Spleen (tissue), 11 donors: ENCODE measurements at regions not wholly inside any gene's neighbourhood (a gene's known extent, or its start where the extent isn't known, plus 50 kb on each side); places are given as distances from the start of the nearest gene placed in this dataset.

Source experiments
- DNase-seq: peaks from one replicate; pipeline ENCODE4 v3.0.0-alpha.2; 2020
- H3K27ac ChIP-seq, 8 donors: fragments of 200-600 bp; sonication (generic) in 7 of 8; 1 replicate in 4 of 8; 2 replicates in 4 of 8; pipeline versions ENCODE4 v1.5.0 to v1.8.0; 2016 to 2021; ENCODE audit warnings: inconsistent platforms in 4 of 8, mild to moderate bottlenecking in 4 of 8, moderate library complexity in 1 of 8
- H3K27me3 ChIP-seq, 7 donors: fragments of 200-600 bp; sonication (generic) in 6 of 7; replicated peaks in 1 of 7; 1 replicate in 4 of 7; 2 replicates in 3 of 7; pipeline versions ENCODE4 v1.5.0 to v1.8.0; 2016 to 2021; ENCODE audit warnings: inconsistent platforms in 3 of 7, mild to moderate bottlenecking in 1 of 7
- H3K36me3 ChIP-seq, 6 donors: fragments of 200-600 bp; sonication (generic) in 5 of 6; 1 replicate in 4 of 6; 2 replicates in 2 of 6; pipeline versions ENCODE4 v1.5.0 to v1.8.0; 2016 to 2021; ENCODE audit warnings: inconsistent platforms in 2 of 6
- H3K4me1 ChIP-seq, 6 donors: fragments of 200-600 bp; sonication (generic) in 5 of 6; 1 replicate in 3 of 6; 2 replicates in 3 of 6; pipeline versions ENCODE4 v1.5.0 to v1.8.0; 2016 to 2021; ENCODE audit warnings: inconsistent platforms in 3 of 6
- H3K4me3 ChIP-seq, 8 donors: fragments of 200-600 bp; sonication (generic) in 7 of 8; 1 replicate in 4 of 8; 2 replicates in 4 of 8; pipeline versions ENCODE4 v1.5.0 to v1.8.0; 2016 to 2021; ENCODE audit warnings: inconsistent platforms in 4 of 8, mild to moderate bottlenecking in 4 of 8, moderate library complexity in 2 of 8
- H3K9me3 ChIP-seq, 8 donors: fragments of 200-600 bp; sonication (generic) in 7 of 8; 1 replicate in 4 of 8; 2 replicates in 4 of 8; pipeline versions ENCODE4 v1.5.0 to v1.8.0; 2016 to 2021; ENCODE audit warnings: inconsistent platforms in 4 of 8
- POLR2A ChIP-seq, 3 donors: fragments of 450-650 bp; IDR thresholded peaks; one replicate each; pipeline ENCODE4 v1.5.1; 2017; ENCODE audit warnings: antibody characterized with exemption in 3 of 3, mild to moderate bottlenecking in 1 of 3
- POLR2AphosphoS5 ChIP-seq, 3 donors: sonication (generic); formaldehyde crosslinking; IDR thresholded peaks; one replicate each; pipeline ENCODE4 v1.5.1; 2017; ENCODE audit warnings: antibody characterized with exemption in 3 of 3
- WGBS, 5 donors: extraction: QIAGEN DNeasy Blood & Tissue Kit in 3 of 5; methylation state at CpG; one replicate each; pipeline versions ENCODE4 v1.1.5 to v1.1.7; 2013 to 2018; 5-methylcytosine and 5-hydroxymethylcytosine counted together
- intact Hi-C: fragments of 100-400 bp; cut with DNase I; formaldehyde crosslinking; loops from one replicate; pipeline ENCODE4 v1.15.0; 2023; ENCODE audit warnings: low total_unique reads
- TF ChIP-seq, protein P1 (sequence below), 11 experiments: fragments of 200-600 bp in 7 of 11; fragments of 450-650 bp in 4 of 11; sonication (generic) in 4 of 11; IDR thresholded peaks in 8 of 11; conservative IDR thresholded peaks in 3 of 11; 1 replicate in 7 of 11; 2 replicates in 4 of 11; pipeline versions ENCODE4 v1.4.0 to v1.8.0; 2016 to 2021; ENCODE audit warnings: antibody characterized with exemption in 11 of 11, inconsistent platforms in 4 of 11, mild to moderate bottlenecking in 1 of 11
- donor health status: healthy with polysubstance abuse.
- donor health status: DM: no; HTN: no; CAD: no; lungs with moderate emphysema.
- donor health status: DM: no; HTN: no; CAD: no.
- donor health status: Bipolar disorder and iron deficiency.
- donor health status: healthy.
- donor health status: DM: no; HTN: no; CAD: no.
- donor health status: DM: yes; HTN: yes; CAD: no.

DNA sequence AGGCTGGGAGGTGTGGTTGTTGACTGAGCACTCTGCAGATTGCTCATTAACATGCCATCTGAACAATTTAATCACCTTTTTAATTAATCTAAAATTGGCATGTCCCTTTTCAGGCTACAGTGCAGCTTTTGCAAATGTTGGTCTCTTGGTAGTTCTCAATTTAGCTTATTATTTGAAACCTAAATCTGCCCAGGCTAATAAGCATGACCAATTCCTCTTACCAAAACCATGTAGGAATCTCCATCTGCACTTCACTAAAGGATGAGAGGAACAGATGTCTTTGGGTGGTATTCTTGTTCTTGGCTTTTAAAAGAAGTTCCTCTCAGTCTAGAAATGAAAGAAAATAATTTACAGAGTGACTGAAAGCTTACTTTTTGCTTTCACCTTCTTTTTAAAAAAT, 190.1 kb upstream of the RMST start:
- intact Hi-C loops, result no loop called here
- TF ChIP-seq, protein P1, sequence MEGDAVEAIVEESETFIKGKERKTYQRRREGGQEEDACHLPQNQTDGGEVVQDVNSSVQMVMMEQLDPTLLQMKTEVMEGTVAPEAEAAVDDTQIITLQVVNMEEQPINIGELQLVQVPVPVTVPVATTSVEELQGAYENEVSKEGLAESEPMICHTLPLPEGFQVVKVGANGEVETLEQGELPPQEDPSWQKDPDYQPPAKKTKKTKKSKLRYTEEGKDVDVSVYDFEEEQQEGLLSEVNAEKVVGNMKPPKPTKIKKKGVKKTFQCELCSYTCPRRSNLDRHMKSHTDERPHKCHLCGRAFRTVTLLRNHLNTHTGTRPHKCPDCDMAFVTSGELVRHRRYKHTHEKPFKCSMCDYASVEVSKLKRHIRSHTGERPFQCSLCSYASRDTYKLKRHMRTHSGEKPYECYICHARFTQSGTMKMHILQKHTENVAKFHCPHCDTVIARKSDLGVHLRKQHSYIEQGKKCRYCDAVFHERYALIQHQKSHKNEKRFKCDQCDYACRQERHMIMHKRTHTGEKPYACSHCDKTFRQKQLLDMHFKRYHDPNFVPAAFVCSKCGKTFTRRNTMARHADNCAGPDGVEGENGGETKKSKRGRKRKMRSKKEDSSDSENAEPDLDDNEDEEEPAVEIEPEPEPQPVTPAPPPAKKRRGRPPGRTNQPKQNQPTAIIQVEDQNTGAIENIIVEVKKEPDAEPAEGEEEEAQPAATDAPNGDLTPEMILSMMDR (IDR thresholded peaks at IDR 0.05 in 8 of 11, conservative IDR thresholded peaks at IDR 0.05 in 3 of 11), result no peak
- TF ChIP-seq POLR2A (IDR thresholded peaks at IDR 0.05) (no peak), POLR2AphosphoS5 (IDR thresholded peaks at IDR 0.05) (no peak)
- peaks cover 0 to 19% (median 10%) of the 10 kb centered on the region in 8 donors for H3K9me3 ChIP-seq
- DNase-seq, result no peak
- no peak overlapping the region for H3K4me3 ChIP-seq
- H3K36me3 ChIP-seq, result no peaks in the 10 kb centered on the region
- H3K27ac ChIP-seq, result no peak overlapping the region
- no peaks in the 10 kb centered on the region for H3K4me1 ChIP-seq
- H3K27me3 ChIP-seq, result peaks cover 0 to 21% (median 0%) of the 10 kb centered on the region in 7 donors

DNA sequence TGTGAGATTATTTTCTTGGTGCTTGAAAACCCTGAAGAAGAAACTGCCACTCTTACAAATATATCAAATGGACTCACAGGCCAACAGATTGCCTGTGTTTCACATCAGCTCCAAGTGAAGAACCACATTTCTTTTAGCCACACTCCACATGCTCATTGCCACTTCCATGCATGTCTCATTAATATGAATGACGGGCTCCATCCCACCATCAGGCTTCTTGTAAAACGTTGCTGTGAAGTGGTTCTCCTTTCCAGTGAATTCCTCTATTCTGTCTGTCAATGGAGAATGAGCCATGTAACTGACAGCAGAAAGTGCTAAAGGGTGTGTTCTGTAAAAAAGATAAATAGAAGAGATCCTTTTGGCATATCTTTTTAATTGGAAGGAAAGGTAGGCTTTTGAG, 188.2 kb upstream of the RMST start:
- intact Hi-C loops, result no loop called here
- Histone ChIP-seq H3K9me3 (peaks cover 0 to 11% (median 6%) of the 10 kb centered on the region in 8 donors), H3K4me3 (no peak overlapping the region), H3K36me3 (no peaks in the 10 kb centered on the region), H3K4me1 (no peaks in the 10 kb centered on the region), H3K27ac (no peak overlapping the region), H3K27me3 (peaks cover 0 to 21% (median 0%) of the 10 kb centered on the region in 7 donors)
- DNase-seq, result no peak
- WGBS, 5 donors, result 40 to 53% (median 47%) methylated on average over 2 of the region's 2 CpGs
- no peak for TF ChIP-seq POLR2AphosphoS5 (IDR thresholded peaks at IDR 0.05)
- TF ChIP-seq, protein P1 (IDR thresholded peaks at IDR 0.05 in 8 of 11, conservative IDR thresholded peaks at IDR 0.05 in 3 of 11), result no peak
- TF ChIP-seq POLR2A (IDR thresholded peaks at IDR 0.05), result no peak

DNA sequence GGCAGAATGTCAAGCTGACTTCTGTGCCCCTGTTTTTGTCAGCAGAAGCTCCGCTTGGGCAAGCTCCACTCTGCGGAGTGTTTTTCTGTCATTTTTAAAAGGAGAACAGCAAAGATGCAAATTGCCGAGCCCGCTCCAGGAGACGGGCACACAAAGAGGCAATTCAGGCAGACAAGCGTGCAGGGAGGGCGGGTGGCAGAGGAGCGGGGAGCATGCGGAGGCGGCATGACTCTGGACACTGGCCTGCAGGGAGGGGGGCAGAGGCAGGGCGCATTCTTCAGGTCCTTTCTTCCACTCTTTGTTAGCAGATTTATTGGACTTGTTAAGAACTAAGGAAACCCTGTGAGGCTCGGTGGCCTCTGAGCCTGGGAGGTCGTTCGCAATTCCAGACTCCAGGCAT, 187.3 kb upstream of the RMST start:
- no peaks in the 10 kb centered on the region for H3K36me3 ChIP-seq
- no peak overlapping the region for H3K4me3 ChIP-seq
- H3K9me3 ChIP-seq, result peaks cover 0 to 11% (median 6%) of the 10 kb centered on the region in 8 donors
- H3K27me3 ChIP-seq, result peaks cover 0 to 21% (median 0%) of the 10 kb centered on the region in 7 donors
- TF ChIP-seq, protein P1 (IDR thresholded peaks at IDR 0.05 in 8 of 11, conservative IDR thresholded peaks at IDR 0.05 in 3 of 11), result no peak
- no peaks in the 10 kb centered on the region for H3K4me1 ChIP-seq
- intact Hi-C loops, result no loop called here
- no peak for DNase-seq
- H3K27ac ChIP-seq, result no peak overlapping the region
- WGBS, 5 donors, result 30 to 38% (median 37%) methylated on average over 14 of the region's 14 CpGs

DNA sequence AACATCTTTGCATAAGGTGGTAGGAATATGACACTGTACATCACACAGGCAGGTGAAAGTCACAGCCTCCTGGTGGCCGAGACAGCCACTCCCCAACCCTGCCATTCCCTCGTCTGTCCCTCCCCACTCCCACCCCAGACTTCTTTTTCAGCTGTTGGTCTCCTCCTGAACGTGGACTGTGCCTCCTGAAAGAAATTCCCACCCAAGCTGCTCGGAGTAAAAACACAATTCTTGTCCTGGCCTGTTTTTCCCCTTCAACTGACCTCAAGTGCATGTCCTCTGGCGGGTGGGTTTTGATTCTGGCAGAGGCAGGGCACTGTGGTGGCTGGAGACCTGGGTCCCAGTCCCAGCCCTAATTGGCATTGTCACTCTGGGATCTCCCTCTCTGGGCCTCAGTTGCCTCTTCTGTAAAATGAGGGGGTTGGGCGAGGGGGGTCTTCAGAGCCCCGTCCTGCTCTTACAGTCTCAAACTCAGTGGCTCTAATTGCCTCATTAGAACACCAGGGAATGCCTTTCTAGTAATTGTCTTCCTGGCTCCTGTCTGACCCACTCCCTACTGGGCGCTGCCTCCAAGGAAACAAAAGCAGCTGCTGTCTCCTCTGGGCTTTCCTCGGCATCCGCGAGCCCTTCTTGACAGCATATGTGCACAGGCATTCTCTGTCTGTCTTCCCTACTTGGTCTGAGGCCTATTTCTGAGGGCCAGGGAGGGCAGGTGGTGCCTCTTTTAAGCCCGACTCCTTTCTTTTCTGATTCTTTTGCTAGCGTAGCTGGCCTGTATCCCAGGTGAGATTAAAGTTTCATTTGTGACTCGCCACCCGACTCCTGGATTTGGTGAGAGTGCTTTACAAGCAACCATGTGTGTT, 186.6 kb upstream of the RMST start:
- H3K36me3 ChIP-seq, result no peaks in the 10 kb centered on the region
- no peaks in the 10 kb centered on the region for H3K4me1 ChIP-seq
- intact Hi-C loops, result no loop called here
- H3K27me3 ChIP-seq, result peaks cover 0 to 21% (median 0%) of the 10 kb centered on the region in 7 donors
- DNase-seq, result no peak
- H3K9me3 ChIP-seq, result peaks cover 0 to 11% (median 6%) of the 10 kb centered on the region in 8 donors
- TF ChIP-seq POLR2A (IDR thresholded peaks at IDR 0.05), result no peak
- TF ChIP-seq, protein P1 (IDR thresholded peaks at IDR 0.05 in 8 of 11, conservative IDR thresholded peaks at IDR 0.05 in 3 of 11), result no peak
- no peak for TF ChIP-seq POLR2AphosphoS5 (IDR thresholded peaks at IDR 0.05)
- 73 to 83% (median 74%) methylated on average over 15 of the region's 15 CpGs for WGBS, 5 donors
- no peak overlapping the region for H3K4me3 ChIP-seq
- no peak overlapping the region for H3K27ac ChIP-seq
